Testis (tissue), 2 donors: ENCODE measurements at regions not wholly inside any gene's neighbourhood (a gene's known extent, or its start where the extent isn't known, plus 50 kb on each side); places are given as distances from the start of the nearest gene placed in this dataset.

Source experiments
- DNase-seq: peaks from one replicate; pipeline ENCODE4 v3.0.0-alpha.2; 2019
- H3K27ac ChIP-seq, 2 donors: fragments of 200-600 bp; sonication (generic); one replicate each; pipeline ENCODE4 v1.5.1; 2019
- H3K27me3 ChIP-seq: fragments of 200-600 bp; sonication (generic); one replicate; pipeline ENCODE4 v1.5.1; 2019
- H3K36me3 ChIP-seq: fragments of 200-600 bp; sonication (generic); one replicate; pipeline ENCODE4 v1.5.1; 2017; ENCODE audit warnings: low read depth; ENCODE audit errors: missing control alignments
- H3K4me1 ChIP-seq: fragments of 200-600 bp; sonication (generic); one replicate; pipeline ENCODE4 v1.5.1; 2019
- H3K4me3 ChIP-seq, 2 donors: fragments of 200-600 bp; sonication (generic); one replicate each; pipeline ENCODE4 v1.5.1; 2017 to 2019
- H3K9me3 ChIP-seq: fragments of 200-600 bp; sonication (generic); one replicate; pipeline ENCODE4 v1.5.1; 2017
- POLR2A ChIP-seq: fragments of 450-650 bp; IDR thresholded peaks from one replicate; pipeline ENCODE4 v1.6.1; 2017; ENCODE audit warnings: antibody characterized with exemption, mild to moderate bottlenecking, moderate library complexity
- WGBS, 2 donors: methylation state at CpG; one replicate each; pipeline ENCODE4 v1.1.5; 2018; 5-methylcytosine and 5-hydroxymethylcytosine counted together
- intact Hi-C: fragments of 100-400 bp; cut with DNase I; formaldehyde crosslinking; loops from one replicate; pipeline ENCODE4 v1.15.1; 2023; ENCODE audit warnings: low total_unique reads
- TF ChIP-seq, protein P1 (sequence below), 3 experiments: fragments of 450-650 bp in 2 of 3; fragments of 200-600 bp in 1 of 3; sonication (generic) in 1 of 3; IDR thresholded peaks; one replicate each; pipeline ENCODE4 v1.5.1; 2016 to 2019; ENCODE audit warnings: antibody characterized with exemption in 3 of 3, mild to moderate bottlenecking in 2 of 3, moderate library complexity in 1 of 3

DNA sequence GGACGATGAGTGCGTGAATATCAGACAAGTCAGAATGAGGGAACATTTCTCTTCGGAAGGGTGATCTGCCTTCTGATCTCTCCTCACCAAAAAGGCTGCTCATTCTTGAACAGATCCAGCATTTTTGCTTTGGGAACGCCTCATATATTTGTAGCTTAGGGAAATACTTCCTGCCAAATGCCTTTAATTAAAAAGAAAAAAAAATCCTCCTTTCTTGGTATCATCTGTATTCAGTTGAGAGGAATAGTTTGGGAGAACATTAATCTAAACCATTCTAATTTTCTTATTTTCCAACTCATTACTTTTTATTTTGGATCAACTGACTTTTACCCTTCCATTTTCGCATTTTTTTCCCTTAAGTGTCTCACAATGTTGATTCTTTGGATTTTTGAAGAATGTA, 163.4 kb downstream of the SNX18 start:
- H3K4me1 ChIP-seq, result no peaks in the 10 kb centered on the region
- H3K36me3 ChIP-seq, result no peaks in the 10 kb centered on the region
- H3K4me3 ChIP-seq, result no peak overlapping the region
- 31 to 51% methylated on average over 5 of the region's 5 CpGs for WGBS, 2 donors
- H3K9me3 ChIP-seq, result no peaks in the 10 kb centered on the region
- DNase-seq, result no peak
- TF ChIP-seq, protein P1, sequence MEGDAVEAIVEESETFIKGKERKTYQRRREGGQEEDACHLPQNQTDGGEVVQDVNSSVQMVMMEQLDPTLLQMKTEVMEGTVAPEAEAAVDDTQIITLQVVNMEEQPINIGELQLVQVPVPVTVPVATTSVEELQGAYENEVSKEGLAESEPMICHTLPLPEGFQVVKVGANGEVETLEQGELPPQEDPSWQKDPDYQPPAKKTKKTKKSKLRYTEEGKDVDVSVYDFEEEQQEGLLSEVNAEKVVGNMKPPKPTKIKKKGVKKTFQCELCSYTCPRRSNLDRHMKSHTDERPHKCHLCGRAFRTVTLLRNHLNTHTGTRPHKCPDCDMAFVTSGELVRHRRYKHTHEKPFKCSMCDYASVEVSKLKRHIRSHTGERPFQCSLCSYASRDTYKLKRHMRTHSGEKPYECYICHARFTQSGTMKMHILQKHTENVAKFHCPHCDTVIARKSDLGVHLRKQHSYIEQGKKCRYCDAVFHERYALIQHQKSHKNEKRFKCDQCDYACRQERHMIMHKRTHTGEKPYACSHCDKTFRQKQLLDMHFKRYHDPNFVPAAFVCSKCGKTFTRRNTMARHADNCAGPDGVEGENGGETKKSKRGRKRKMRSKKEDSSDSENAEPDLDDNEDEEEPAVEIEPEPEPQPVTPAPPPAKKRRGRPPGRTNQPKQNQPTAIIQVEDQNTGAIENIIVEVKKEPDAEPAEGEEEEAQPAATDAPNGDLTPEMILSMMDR (IDR thresholded peaks at IDR 0.05), result no peak
- no peak for TF ChIP-seq POLR2A
- no peak overlapping the region for H3K27ac ChIP-seq
- H3K27me3 ChIP-seq, result no peaks in the 10 kb centered on the region
- intact Hi-C loops, result no loop called here

DNA sequence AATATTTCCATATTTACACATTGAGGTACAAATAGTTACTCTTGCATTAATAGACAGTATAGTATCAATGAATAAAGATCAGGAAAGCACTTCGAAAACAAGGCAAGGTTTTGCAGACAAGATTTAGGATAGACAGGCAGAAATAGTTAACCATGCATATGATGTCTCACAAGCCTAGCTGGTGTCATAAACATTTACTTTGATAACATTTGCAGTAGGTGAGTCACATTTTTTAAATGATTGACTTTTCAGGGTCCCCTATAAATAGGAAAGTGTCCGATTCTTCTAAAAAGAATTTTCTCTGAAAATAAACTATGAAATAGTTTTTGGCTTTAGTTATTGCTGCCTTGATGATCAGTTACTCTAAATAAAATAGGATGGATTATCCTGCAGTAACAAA, 162.1 kb downstream of the SNX18 start:
- intact Hi-C loops, result no loop called here
- Histone ChIP-seq H3K4me3 (no peak overlapping the region), H3K27me3 (no peaks in the 10 kb centered on the region), H3K27ac (no peak overlapping the region), H3K4me1 (no peaks in the 10 kb centered on the region), H3K9me3 (no peaks in the 10 kb centered on the region), H3K36me3 (no peaks in the 10 kb centered on the region)
- WGBS, 2 donors, result 84 to 86% methylated on average over 2 of the region's 2 CpGs
- DNase-seq, result no peak
- no peak for TF ChIP-seq POLR2A
- TF ChIP-seq, protein P1 (IDR thresholded peaks at IDR 0.05), result no peak

DNA sequence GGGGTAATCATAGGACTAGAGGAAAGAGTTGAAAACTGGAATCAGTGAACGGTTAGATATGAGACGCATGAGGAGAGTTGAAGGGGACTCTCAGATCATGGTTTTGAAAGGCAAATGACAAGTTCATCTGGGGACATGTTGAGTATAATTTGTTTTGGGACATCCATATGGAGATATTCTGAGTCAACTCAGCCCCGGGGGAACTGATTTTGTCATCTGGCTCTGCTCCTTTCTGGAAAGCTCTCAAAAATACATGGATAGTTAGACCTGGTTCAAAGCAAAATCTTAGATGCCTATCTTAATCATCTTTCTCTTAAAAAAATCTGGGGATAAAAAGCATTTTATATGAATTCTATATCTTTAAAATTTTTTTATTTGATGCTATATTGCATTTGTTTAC, 161.2 kb downstream of the SNX18 start:
- Histone ChIP-seq H3K36me3 (no peaks in the 10 kb centered on the region), H3K27ac (no peak overlapping the region), H3K4me1 (peaks cover 6% of the 10 kb centered on the region), H3K9me3 (no peaks in the 10 kb centered on the region), H3K4me3 (no peak overlapping the region), H3K27me3 (no peaks in the 10 kb centered on the region)
- WGBS, 2 donors, result 87 to 94% methylated on average over 3 of the region's 3 CpGs
- no peak for DNase-seq
- intact Hi-C loops, result no loop called here
- TF ChIP-seq, protein P1 (IDR thresholded peaks at IDR 0.05), result no peak
- no peak for TF ChIP-seq POLR2A

DNA sequence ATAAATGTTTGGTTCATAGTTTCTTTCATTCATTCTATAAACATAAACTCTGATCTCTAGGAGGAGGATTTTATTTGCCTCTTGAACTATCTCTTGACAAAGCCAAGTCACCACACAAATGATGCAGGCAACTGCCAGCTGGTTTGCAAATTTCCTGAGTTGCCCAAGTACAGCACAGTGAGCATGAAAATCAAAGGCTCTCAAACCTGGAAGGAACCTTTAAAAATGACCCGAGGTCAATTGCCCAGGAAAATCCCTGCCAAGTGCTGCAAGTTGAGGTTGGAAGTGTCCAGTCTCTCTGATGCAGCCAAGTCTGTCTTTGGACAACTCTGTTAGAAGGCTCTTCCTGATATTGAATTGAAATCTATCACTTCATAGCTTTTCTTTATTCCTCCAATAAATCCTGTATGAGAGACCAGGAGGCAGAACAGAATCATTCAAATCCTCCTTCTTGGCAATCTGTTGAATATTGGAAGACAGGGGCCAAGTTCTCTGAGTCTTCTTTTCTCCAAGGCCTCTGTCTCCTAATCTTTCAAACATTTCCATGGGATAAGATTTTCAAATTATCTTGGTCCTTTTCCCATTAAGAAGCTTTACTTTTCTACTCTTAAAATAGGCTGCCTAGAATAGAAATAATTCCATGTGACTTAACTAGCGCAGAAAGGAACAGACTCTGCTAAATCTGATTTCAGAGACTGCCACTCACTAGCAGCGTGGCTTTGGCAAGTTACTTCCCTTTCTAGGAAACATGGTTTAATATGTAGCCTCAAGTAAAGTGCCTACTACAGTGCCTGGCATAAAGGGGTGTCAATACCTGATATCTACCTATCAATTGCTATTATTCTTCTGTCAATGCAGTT, 159.2 kb downstream of the SNX18 start:
- DNase-seq, result no peak
- intact Hi-C loops, result no loop called here
- TF ChIP-seq, protein P1 (IDR thresholded peaks at IDR 0.05), result no peak
- TF ChIP-seq POLR2A, result no peak
- H3K9me3 ChIP-seq, result no peaks in the 10 kb centered on the region
- peak overlapping the region in 1 of 2 donors; percentile 34 for H3K27ac ChIP-seq
- H3K4me1 ChIP-seq, result peaks cover 13% of the 10 kb centered on the region
- no peak overlapping the region for H3K4me3 ChIP-seq
- no peaks in the 10 kb centered on the region for H3K27me3 ChIP-seq
- 57 to 60% methylated on average over 3 of the region's 3 CpGs for WGBS, 2 donors
- no peaks in the 10 kb centered on the region for H3K36me3 ChIP-seq
